H54 (cell line): ENCODE measurements at regions not wholly inside any gene's neighbourhood (a gene's known extent, or its start where the extent isn't known, plus 50 kb on each side); places are given as distances from the start of the nearest gene placed in this dataset.

ENCODE experiments used
- DNase-seq: peaks from one replicate; pipeline ENCODE4 v3.0.0; 2011; ENCODE audit warnings: low spot score, mixed read lengths; ENCODE audit not compliant: insufficient read length
- FAIRE-seq: peaks from 3 replicates; lab custom pipeline; 2011; peaks lifted over from hg19 to GRCh38; lab: Jason Lieb, UNC
- POLR2A ChIP-seq: IDR thresholded peaks from 2 replicates; pipeline ENCODE4 v1.6.1; 2011; ENCODE audit warnings: low read depth, mild to moderate bottlenecking, low read length

DNA sequence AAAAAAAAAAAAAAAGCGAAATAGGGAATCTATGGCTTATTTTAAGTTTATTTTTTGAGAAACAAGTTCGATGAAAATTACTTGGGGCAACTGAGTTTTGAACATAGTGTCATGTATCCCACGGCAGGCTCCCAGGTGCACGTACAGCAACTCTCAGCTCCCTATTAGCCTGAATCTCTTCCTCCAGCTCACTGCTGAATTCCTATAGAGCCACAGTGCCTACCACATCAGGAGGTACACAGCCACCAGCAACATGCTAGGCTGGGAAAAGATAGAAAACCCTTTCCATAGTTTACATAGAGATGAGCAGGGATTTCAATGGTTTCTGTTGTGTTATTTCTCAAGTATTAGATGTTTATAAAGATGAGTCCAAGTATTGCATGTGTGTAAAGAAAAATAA is 115.9 kb upstream of the RGMB start:
- DNase-seq (no peak), FAIRE-seq (no peak)
- TF ChIP-seq POLR2A: no peak

DNA sequence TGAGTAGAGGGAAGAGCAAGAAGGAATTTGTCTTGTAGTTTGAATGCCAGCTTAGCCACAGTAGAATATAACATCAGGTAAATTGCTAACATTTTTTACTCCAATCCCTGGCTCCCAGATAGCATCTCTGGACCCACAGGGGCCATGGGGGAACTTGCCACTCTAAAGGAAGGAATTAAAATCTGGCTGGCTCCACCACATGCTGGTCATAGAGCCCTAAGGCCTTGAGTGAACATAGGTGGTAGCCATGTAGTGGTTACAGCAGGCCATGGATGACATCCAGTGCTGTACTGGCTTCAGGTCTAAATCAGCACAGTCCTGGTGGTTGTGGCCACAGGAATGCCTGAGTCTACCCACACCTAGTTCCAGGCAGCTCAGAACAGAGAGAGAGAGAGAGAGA is 109.9 kb upstream of the RGMB start:
- TF ChIP-seq POLR2A: no peak
- DNase-seq: no peak
- no peak for FAIRE-seq

DNA sequence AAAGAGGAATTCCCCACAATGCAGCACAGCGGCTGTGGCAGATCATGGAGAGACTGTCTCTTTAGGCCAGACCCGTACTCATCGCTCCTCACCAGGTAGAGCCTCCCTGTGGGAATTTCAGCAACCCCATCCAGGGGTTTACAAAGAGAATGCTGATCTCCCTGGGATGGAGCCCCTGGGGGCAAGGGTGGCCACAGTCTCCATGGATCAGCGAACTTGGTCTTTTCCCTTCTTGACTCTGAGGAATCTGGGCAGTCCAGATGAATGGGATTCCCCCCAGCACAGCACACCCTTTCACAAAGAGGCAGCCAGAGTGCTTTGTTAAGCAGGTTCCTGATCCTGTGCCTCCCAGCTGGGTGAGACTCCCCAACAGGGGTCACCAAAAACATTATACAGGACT is 108.7 kb upstream of the RGMB start:
- no peak for TF ChIP-seq POLR2A
- DNase-seq (no peak), FAIRE-seq (no peak)

DNA sequence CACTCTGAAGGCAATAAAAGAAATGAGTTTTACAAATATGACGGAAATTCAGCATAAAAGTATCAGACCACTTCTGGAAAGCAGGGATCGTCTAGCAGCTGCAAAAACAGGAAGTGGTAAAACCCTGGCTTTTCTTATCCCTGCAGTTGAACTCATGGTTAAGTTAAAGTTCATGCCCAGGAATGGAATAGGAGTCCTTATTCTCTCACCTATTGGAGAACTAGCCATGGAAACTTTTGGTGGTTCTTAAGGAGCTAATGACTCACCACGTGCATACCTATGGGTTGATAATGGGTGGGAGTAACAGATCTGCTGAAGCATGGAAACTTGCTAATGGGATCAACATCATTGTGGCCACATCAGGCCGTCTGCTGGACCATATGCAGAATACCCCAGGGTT is 93.5 kb upstream of the RGMB start:
- FAIRE-seq: no peak
- DNase-seq: no peak
- TF ChIP-seq POLR2A: no peak

DNA sequence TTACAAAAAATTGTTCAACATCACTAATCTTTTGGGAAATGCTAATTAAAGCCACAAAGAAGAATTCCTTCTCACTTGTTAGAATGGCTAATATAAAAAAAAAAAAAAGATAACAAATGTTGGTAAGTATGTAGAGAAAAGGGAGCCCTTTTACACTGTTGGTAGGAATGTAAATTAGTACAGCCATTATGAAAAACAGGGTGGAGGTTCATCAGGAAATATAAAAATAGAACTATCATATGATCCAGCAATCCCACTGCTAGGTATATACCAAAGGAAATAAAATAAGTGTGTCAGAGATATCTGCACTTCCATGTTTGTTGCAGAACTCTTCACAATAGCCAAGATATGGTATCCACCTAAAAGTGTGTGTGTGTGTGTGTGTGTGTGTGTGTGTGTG is 83.5 kb upstream of the RGMB start:
- FAIRE-seq (no peak), DNase-seq (no peak)
- TF ChIP-seq POLR2A: no peak

- no peak for TF ChIP-seq POLR2A
- no peak for FAIRE-seq
- DNase-seq: no peak
Measured at GRCh38 chr5:98694902-98695301, 78.6 kb upstream of the RGMB start.

GRCh38 chr5:98698359-98698758 is 75.1 kb upstream of the RGMB start:
- no peak for TF ChIP-seq POLR2A
- FAIRE-seq (no peak), DNase-seq (no peak)

DNA sequence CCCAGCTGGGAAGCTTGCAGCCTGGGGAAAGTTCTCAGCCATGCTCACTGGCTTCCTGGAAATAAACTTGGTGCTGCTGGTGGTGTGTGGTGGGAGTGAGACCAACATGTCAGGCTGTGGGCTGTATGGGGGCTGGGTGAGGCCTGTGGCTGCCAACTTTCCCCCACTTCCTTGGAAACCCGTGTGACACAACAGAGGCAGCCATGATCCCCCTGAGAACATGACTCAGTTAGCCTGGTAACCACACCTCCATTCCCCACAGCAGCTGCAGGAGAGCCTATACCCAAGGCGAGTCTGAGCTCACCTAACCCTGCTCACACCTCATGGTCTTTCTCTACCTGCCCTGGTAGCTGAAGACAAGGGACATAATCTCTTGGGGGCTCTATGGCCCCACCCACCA is 72.7 kb upstream of the RGMB start:
- no peak for TF ChIP-seq POLR2A
- DNase-seq: no peak
- FAIRE-seq: no peak

DNA sequence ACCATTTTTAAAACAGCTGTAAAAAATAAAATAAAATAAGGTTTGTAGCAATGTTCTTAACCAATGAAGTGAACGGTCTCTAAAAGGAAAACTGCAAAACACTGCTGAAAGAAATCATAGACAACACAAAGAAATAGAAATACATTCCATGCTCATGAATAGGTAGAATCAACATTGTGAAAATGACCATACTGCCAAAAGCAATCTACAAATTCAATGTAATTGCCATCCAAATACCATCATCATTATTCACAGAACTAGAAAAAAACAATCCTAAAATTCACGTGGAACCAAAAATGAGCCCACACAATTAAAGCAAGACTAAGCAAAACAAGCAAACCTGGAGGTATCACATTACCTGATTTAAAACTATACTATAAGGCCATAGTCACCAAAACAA is 67.6 kb upstream of the RGMB start:
- no peak for FAIRE-seq
- no peak for TF ChIP-seq POLR2A
- no peak for DNase-seq

DNA sequence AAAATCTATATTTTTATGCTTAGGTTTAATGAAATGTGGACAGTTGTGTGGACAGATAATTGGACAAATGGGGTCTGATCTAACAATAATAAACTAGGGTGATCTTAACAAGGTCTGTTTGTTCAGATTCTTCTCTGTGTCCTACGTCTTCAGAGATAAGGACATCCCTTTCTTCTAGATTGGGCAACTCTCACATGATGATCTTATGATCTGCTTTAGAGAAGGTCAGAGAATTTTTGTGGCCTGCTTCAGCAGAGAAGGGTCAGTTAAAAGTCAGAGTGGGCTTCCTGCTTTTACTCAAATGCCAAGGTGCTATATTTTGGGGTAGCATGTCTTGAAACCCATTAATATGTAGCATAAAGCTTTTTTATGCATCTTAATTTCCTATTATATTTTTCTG is 63.8 kb upstream of the RGMB start:
- no peak for FAIRE-seq
- DNase-seq: no peak
- TF ChIP-seq POLR2A: no peak

- no peak for FAIRE-seq
- DNase-seq: no peak
- no peak for TF ChIP-seq POLR2A
Measured at GRCh38 chr5:98713027-98713426, 60.4 kb upstream of the RGMB start.

DNA sequence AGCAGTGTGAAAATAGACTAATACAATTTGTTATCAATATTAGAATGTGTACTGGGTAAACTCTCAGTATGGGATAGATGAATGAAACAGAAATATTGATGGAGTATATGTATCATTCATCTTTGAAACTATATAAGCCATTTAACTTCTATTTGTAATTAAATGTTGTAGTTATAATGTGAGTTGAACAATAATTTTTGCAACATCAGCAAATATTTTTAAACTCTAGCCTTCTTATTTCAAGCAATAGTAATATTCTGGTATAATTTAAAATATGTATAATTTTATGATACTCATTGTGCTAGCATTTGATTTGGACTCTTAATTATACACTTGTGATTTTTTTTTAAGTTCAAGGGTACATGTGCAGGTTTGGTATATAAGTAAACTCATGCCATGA is 59.6 kb upstream of the RGMB start:
- DNase-seq: no peak
- no peak for TF ChIP-seq POLR2A
- no peak for FAIRE-seq

- no peak for DNase-seq
- peak; percentile 15 for FAIRE-seq
- no peak for TF ChIP-seq POLR2A
Measured at GRCh38 chr5:98714710-98715288, 58.7 kb upstream of the RGMB start.

DNA sequence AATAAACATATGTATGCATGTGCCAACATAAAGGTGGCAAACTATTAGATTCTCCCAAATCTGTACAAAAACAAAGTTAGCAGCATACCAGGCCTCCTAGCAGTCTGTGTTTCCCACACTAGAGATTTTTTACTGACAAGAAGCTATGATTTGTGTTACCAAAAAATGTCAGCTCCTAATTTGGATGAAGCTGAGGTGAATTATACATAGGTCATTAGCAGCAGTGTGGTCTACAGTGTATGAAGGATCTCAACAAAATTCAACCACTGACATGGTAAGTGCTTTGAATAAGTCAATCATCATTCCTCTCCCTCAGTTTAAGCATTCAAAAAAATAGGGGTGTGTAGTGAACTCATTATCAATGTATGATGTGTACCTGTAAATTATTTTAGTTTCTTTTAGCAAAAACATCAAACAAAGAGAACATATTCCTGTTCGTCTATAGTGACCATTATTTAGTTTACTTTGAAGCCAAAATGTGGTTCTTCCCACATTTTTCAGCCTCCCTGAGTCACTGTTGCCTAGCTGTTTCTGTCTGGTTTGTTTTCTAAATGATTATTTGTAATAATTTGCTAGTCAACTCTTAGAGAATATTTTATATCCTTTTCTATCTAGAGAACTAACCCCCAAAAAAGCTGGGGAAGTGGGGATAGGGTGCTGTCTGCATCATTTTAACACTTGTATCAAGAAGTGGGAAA is 52.1 kb upstream of the RGMB start:
- FAIRE-seq: no peak
- no peak for TF ChIP-seq POLR2A
- DNase-seq: no peak

DNA sequence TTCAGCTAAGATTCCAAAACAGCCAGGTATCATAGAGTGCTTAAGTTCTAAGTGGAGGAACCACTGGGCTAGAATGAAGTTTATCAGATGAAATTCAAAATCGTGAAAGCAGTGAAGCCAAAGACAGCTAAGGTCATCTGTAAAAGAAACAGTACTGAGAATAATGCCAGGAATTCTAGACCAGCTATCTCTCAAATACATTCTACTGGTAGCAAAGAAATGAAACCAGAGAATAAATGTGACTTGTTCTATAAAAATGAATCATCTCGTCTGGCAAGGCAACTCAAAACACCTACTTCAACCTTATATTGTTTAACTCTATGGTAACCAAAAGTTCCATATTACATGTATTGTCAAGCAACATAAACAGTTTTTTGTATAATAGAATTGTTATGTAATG is 51.3 kb upstream of the RGMB start:
- TF ChIP-seq POLR2A: no peak
- DNase-seq: no peak
- peak; percentile 78 for FAIRE-seq

DNA sequence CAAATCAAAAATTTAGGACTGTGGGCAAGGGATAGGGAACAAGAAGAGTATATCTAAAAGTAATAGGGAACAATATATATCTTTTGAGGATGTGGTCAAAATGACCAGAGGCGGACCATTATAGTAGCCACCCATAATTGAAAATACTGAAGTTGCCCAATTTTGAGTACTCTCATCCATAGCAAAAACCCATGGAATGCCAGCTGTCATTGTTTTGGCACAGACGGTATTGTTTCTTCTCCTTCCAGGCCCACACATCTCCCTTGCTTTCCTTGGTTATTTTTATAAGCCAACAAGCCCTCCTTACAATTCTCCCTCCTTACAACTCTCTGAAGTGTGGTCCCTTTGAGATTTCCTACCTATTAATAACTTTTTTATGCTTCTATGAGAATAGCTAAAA is 50.4 kb upstream of the RGMB start:
- FAIRE-seq: no peak

More for the DNA sequence above, 50.4 kb upstream of the RGMB start:
- no peak for DNase-seq
- no peak for TF ChIP-seq POLR2A
